ENCODE measurements at regions not wholly inside any gene's neighbourhood (a gene's known extent, or its start where the extent isn't known, plus 50 kb on each side); places are given as distances from the start of the nearest gene placed in this dataset.

DNA sequence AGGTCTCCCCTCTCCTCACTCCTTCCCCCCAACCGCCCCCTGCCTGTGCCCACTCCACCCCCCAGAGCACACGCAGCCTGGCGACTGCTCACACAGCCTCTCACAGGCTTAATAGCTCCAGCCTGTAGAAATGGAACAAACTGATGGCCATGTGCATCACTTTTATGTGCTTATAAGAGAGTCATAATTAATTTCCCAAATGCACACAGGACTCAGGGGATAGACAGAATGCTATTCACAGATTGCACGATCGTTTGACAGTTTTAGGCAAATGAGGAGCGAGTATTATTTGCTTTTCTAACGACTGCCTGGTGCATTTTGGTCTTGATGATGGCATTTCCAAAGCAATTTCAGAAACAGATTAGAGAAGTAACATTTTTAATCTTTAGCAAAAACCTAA is 97.7 kb upstream of the VSTM2B start:
- intact Hi-C loops (cut with DNase I; ENCODE audit: low total_unique reads) = no loop called here
- Histone ChIP-seq H3K36me3 (no peaks in the 10 kb centered on the region), H3K4me3 (no peak overlapping the region), H3K27ac (no peak overlapping the region), H3K27me3 (peaks cover 0 to 4% of the 10 kb centered on the region in 2 donors), H3K9me3 (peaks cover 0 to 6% (median 0%) of the 10 kb centered on the region in 3 donors), H3K4me1 (no peaks in the 10 kb centered on the region)
- TF ChIP-seq CTCF (IDR thresholded peaks at IDR 0.05) = no peak
- no peak for DNase-seq

GRCh38 chr19:29429021-29429420 is 96.8 kb upstream of the VSTM2B start:
- Histone ChIP-seq H3K9me3 (peaks cover 0 to 6% (median 0%) of the 10 kb centered on the region in 3 donors), H3K27me3 (peaks cover 0 to 8% of the 10 kb centered on the region in 2 donors), H3K4me3 (no peak overlapping the region), H3K27ac (no peak overlapping the region), H3K36me3 (no peaks in the 10 kb centered on the region), H3K4me1 (no peaks in the 10 kb centered on the region)
- DNase-seq = no peak
- intact Hi-C loops (cut with DNase I; ENCODE audit: low total_unique reads) = no loop called here
- TF ChIP-seq CTCF (IDR thresholded peaks at IDR 0.05) = no peak

DNA sequence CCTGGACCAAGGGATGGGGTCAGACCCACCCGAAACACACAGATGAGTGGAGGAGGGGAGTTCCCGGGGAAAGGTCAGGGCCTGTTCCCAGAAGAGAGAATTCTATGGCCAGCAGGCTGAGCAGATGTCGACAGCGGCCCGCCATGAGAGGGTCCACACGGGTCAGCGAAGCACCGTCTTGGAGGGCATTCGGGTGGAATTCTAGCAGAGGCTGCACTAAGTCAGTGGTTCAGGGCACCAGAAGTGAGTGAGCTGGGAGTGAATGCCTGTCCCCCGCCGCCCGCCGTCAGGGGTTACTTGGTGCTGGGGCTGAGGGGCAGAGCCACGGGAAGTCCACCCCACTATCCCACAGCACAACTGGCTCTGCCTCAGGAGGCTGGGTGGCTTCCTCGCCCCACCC is 96.2 kb upstream of the VSTM2B start:
- Histone ChIP-seq H3K4me1 (no peaks in the 10 kb centered on the region), H3K4me3 (no peak overlapping the region), H3K27me3 (peaks cover 0 to 8% of the 10 kb centered on the region in 2 donors), H3K27ac (no peak overlapping the region), H3K9me3 (peaks cover 0 to 1% (median 0%) of the 10 kb centered on the region in 3 donors), H3K36me3 (no peaks in the 10 kb centered on the region)
- no peak for DNase-seq
- TF ChIP-seq CTCF (IDR thresholded peaks at IDR 0.05) = no peak
- intact Hi-C loops (cut with DNase I; ENCODE audit: low total_unique reads) = no loop called here

GRCh38 chr19:29431332-29431731 is 94.5 kb upstream of the VSTM2B start:
- Histone ChIP-seq H3K27ac (no peak overlapping the region), H3K27me3 (peaks cover 0 to 8% of the 10 kb centered on the region in 2 donors), H3K4me3 (no peak overlapping the region), H3K9me3 (no peaks in the 10 kb centered on the region), H3K4me1 (no peaks in the 10 kb centered on the region), H3K36me3 (no peaks in the 10 kb centered on the region)
- TF ChIP-seq CTCF (IDR thresholded peaks at IDR 0.05) = no peak
- intact Hi-C loops (cut with DNase I; ENCODE audit: low total_unique reads) = no loop called here
- no peak for DNase-seq

DNA sequence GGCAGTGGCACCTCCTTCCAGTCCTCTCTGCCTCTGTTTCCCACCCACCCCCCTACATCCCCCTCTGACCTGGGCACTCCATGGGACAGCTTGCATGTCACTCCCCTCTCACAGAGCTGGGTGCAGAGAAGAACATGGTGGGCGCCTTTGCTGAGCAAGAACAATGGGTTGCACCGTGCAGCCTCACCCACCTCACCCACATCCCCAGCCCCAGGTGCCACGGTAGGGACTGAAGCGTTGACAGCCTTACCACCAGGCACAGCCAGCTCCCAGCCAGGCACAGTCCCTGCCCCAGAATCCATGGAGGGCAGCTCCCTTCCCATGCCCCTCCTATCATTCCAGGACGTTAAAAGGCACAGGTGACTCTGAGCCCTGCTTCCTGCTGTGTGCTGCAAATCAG is 93.1 kb upstream of the VSTM2B start:
- no peak for TF ChIP-seq CTCF (IDR thresholded peaks at IDR 0.05)
- no peaks in the 10 kb centered on the region for H3K36me3 ChIP-seq
- H3K9me3 ChIP-seq = no peaks in the 10 kb centered on the region
- H3K4me1 ChIP-seq = no peaks in the 10 kb centered on the region
- H3K4me3 ChIP-seq = no peak overlapping the region
- H3K27me3 ChIP-seq = peaks cover 0 to 8% of the 10 kb centered on the region in 2 donors
- DNase-seq = no peak
- no peak overlapping the region for H3K27ac ChIP-seq
- intact Hi-C loops (cut with DNase I; ENCODE audit: low total_unique reads) = no loop called here

- Histone ChIP-seq H3K36me3 (no peaks in the 10 kb centered on the region), H3K9me3 (peaks cover 0 to 11% (median 0%) of the 10 kb centered on the region in 3 donors), H3K4me1 (no peaks in the 10 kb centered on the region), H3K27me3 (peaks cover 0 to 4% of the 10 kb centered on the region in 2 donors), H3K27ac (no peak overlapping the region), H3K4me3 (no peak overlapping the region)
- no peak for DNase-seq
- TF ChIP-seq CTCF (IDR thresholded peaks at IDR 0.05) = no peak
- intact Hi-C loops (cut with DNase I; ENCODE audit: low total_unique reads) = no loop called here
Observed at GRCh38 chr19:29436591-29437103, 89.1 kb upstream of the VSTM2B start.
